Keratinocyte (primary cell): ENCODE measurements at regions not wholly inside any gene's neighbourhood (a gene's known extent, or its start where the extent isn't known, plus 50 kb on each side); places are given as distances from the start of the nearest gene placed in this dataset.

Experiments used
- DNase-seq: peaks from one replicate; pipeline ENCODE4 v3.0.0-alpha.2; 2011; ENCODE audit warnings: low read depth, missing footprints, low spot score
- FAIRE-seq: peaks from 2 replicates; lab custom pipeline; 2011; peaks lifted over from hg19 to GRCh38; lab: Jason Lieb, UNC
- H2AFZ ChIP-seq: 2 replicates; pipeline ENCODE4 v1.6.0; 2012; ENCODE audit warnings: low read length, control low read depth, inconsistent platforms; ENCODE audit not compliant: control insufficient read depth
- H3K27ac ChIP-seq: 2 replicates; pipeline ENCODE4 v1.5.1; 2011; ENCODE audit warnings: low read length; ENCODE audit not compliant: control insufficient read depth, insufficient read depth
- H3K27me3 ChIP-seq: 3 replicates; pipeline ENCODE4 v1.6.0; 2011; ENCODE audit warnings: low read length; ENCODE audit not compliant: control insufficient read depth, insufficient read depth; ENCODE audit errors: extremely low read depth
- H3K36me3 ChIP-seq, 2 experiments: 2 replicates in 1 of 2; 3 replicates in 1 of 2; pipeline ENCODE4 v1.5.1; 2011; ENCODE audit warnings: low read length in 2 of 2, mild to moderate bottlenecking in 1 of 2; ENCODE audit not compliant: control insufficient read depth in 2 of 2, insufficient read depth in 2 of 2; ENCODE audit errors: extremely low read depth in 1 of 2
- H3K4me1 ChIP-seq: 3 replicates; pipeline ENCODE4 v1.5.1; 2011; ENCODE audit warnings: low read length; ENCODE audit not compliant: control insufficient read depth, insufficient read depth; ENCODE audit errors: extremely low read depth
- H3K4me2 ChIP-seq: 3 replicates; pipeline ENCODE4 v1.6.0; 2011; ENCODE audit warnings: low read depth, low read length; ENCODE audit not compliant: control insufficient read depth, insufficient read depth; ENCODE audit errors: extremely low read depth
- H3K4me3 ChIP-seq, 3 experiments: fragments of 200-600 bp in 1 of 3; sonication (generic) in 1 of 3; 2 replicates in 2 of 3; 3 replicates in 1 of 3; pipeline ENCODE4 v1.5.1; 2011 to 2016; ENCODE audit warnings: low read length in 3 of 3, mild to moderate bottlenecking in 3 of 3, control low read depth in 2 of 3, inconsistent platforms in 1 of 3, low read depth in 1 of 3, mixed read lengths in 1 of 3, mixed run types in 1 of 3, moderate library complexity in 1 of 3; ENCODE audit not compliant: control insufficient read depth in 2 of 3, insufficient read depth in 2 of 3; ENCODE audit errors: extremely low read depth in 1 of 3
- H3K79me2 ChIP-seq: 2 replicates; pipeline ENCODE4 v1.6.0; 2012; ENCODE audit warnings: low read length; ENCODE audit not compliant: control insufficient read depth, insufficient read depth
- H3K9ac ChIP-seq: 3 replicates; pipeline ENCODE4 v1.6.0; 2011; ENCODE audit warnings: low read length; ENCODE audit not compliant: control insufficient read depth, insufficient read depth; ENCODE audit errors: extremely low read depth
- H3K9me1 ChIP-seq: 3 replicates; pipeline ENCODE4 v1.6.0; 2011; ENCODE audit warnings: low read length; ENCODE audit not compliant: control insufficient read depth, insufficient read depth; ENCODE audit errors: extremely low read depth
- H3K9me3 ChIP-seq: 2 replicates; pipeline ENCODE4 v1.5.1; 2012; ENCODE audit warnings: low read depth, low read length; ENCODE audit not compliant: control insufficient read depth
- H4K20me1 ChIP-seq: 3 replicates; pipeline ENCODE4 v1.6.0; 2011; ENCODE audit warnings: low read length; ENCODE audit not compliant: control insufficient read depth, insufficient read depth; ENCODE audit errors: extremely low read depth
- CTCF ChIP-seq, 3 experiments: IDR thresholded peaks in 1 of 3; conservative IDR thresholded peaks in 1 of 3; optimal IDR thresholded peaks in 1 of 3; 2 replicates in 2 of 3; 3 replicates in 1 of 3; pipeline versions ENCODE3 to v1.5.1; 2011; ENCODE audit warnings: low read length in 3 of 3, mild to moderate bottlenecking in 3 of 3, moderate library complexity in 2 of 3, control low read depth in 1 of 3, inconsistent platforms in 1 of 3; ENCODE audit not compliant: insufficient read depth in 2 of 3; ENCODE audit errors: extremely low read depth in 1 of 3
- EZH2 ChIP-seq: IDR thresholded peaks from one replicate; pipeline ENCODE4 v1.6.1; 2012; ENCODE audit warnings: inconsistent platforms, mild to moderate bottlenecking, low read length, moderate library complexity
- dilution Hi-C: fragments of 300-500 bp; cut with MboI; formaldehyde crosslinking; loops from one replicate; pipeline ENCODE4 v1.7.0; 2020; ENCODE audit warnings: low sequenced_read_pairs; ENCODE audit not compliant: extremely low pct_ligation_motif_present

- dilution Hi-C loops = no loop called here
- H2AFZ ChIP-seq = no peak overlapping the region
- FAIRE-seq = no peak
Observed at GRCh38 chr6:145270464-145270863, 464.9 kb downstream of the EPM2A start.

GRCh38 chr6:145271040-145271439 lies 464.3 kb downstream of the EPM2A start:
- TF ChIP-seq CTCF (optimal IDR thresholded peaks at IDR 0.05 in 1 of 3, IDR thresholded peaks at IDR 0.05 in 1 of 3, conservative IDR thresholded peaks at IDR 0.05 in 1 of 3; ENCODE audit: extremely low read depth in 1 of 3, insufficient read depth in 2 of 3, low read length in 3 of 3) = no peak
- TF ChIP-seq EZH2 = no peak
- Histone ChIP-seq H3K4me3 (no peak overlapping the region), H3K9ac (no peak overlapping the region), H3K36me3 (no peaks in the 10 kb centered on the region), H3K9me3 (no peaks in the 10 kb centered on the region), H2AFZ (no peak overlapping the region), H4K20me1 (no peaks in the 10 kb centered on the region), H3K27me3 (no peaks in the 10 kb centered on the region), H3K4me2 (no peak overlapping the region), H3K79me2 (no peaks in the 10 kb centered on the region), H3K27ac (no peak overlapping the region), H3K9me1 (no peaks in the 10 kb centered on the region), H3K4me1 (no peaks in the 10 kb centered on the region)
- DNase-seq = no peak
- dilution Hi-C loops = no loop called here
- no peak for FAIRE-seq

More at GRCh38 chr6:145270464-145270863, 464.9 kb downstream of the EPM2A start:
- Histone ChIP-seq H3K9me1 (no peaks in the 10 kb centered on the region), H4K20me1 (no peaks in the 10 kb centered on the region), H3K27me3 (no peaks in the 10 kb centered on the region), H3K4me3 (no peak overlapping the region), H3K4me1 (no peaks in the 10 kb centered on the region), H3K4me2 (no peak overlapping the region), H3K79me2 (no peaks in the 10 kb centered on the region), H3K36me3 (no peaks in the 10 kb centered on the region), H3K9ac (no peak overlapping the region), H3K9me3 (no peaks in the 10 kb centered on the region), H3K27ac (no peak overlapping the region)
- DNase-seq = no peak
- TF ChIP-seq EZH2 (no peak), CTCF (optimal IDR thresholded peaks at IDR 0.05 in 1 of 3, IDR thresholded peaks at IDR 0.05 in 1 of 3, conservative IDR thresholded peaks at IDR 0.05 in 1 of 3; ENCODE audit: extremely low read depth in 1 of 3, insufficient read depth in 2 of 3, low read length in 3 of 3) (no peak)
